HCT116 (cell line): ENCODE measurements at regions not wholly inside any gene's neighbourhood (a gene's known extent, or its start where the extent isn't known, plus 50 kb on each side); places are given as distances from the start of the nearest gene placed in this dataset.

Source experiments
- ATAC-seq: fragments of 200-7000 bp; cut with Tn5 transposase; 2 replicates; pipeline ENCODE4 v1.9.1; 2020; ENCODE audit warnings: mild to moderate bottlenecking, moderate library complexity
- BruUV-seq: library from RNA; stranded (reverse); fragments of 400-500 nt; replicated peaks from 2 replicates; lab custom pipeline; 2021; lab: Mats Ljungman, UMichigan
- CTCF ChIA-PET: fragments of 300-600 bp; sonication (Branson Sonifier 250); formaldehyde crosslinking; loops from one replicate; lab custom pipeline; 2021; ENCODE audit warnings: antibody characterized with exemption; lab: Charles Lee
- POLR2A ChIA-PET: fragments of 300-600, 350-600 bp; sonication (Branson Sonifier 250); formaldehyde crosslinking; loops from one replicate; lab custom pipeline; 2021; ENCODE audit warnings: antibody characterized with exemption; lab: Charles Lee
- RAD21 ChIA-PET, 2 experiments: fragments of 300-600 bp; sonication (Branson Sonifier 250); formaldehyde crosslinking; loops; one replicate each; lab custom pipeline; 2023; ENCODE audit warnings: low total read pairs in 2 of 2; ENCODE audit not compliant: uncharacterized antibody in 2 of 2, unreplicated experiment in 2 of 2, low non-redundant PET in 1 of 2; lab: Charles Lee
- DNase-seq: peaks from one replicate; pipeline ENCODE4 v3.0.0-alpha.2; 2010; ENCODE audit warnings: low read depth, low spot score
- H2AFZ ChIP-seq: fragments of 200-600 bp; shearing (Covaris generic), sonication (generic); 2 replicates; pipeline ENCODE4 v1.6.1; 2017; ENCODE audit warnings: low read depth, mixed run types, mixed read lengths, antibody characterized with exemption, low read length; ENCODE audit not compliant: poor library complexity, severe bottlenecking
- H3K27ac ChIP-seq: 2 replicates; pipeline ENCODE4 v1.5.1; 2012; ENCODE audit warnings: low read depth, low read length
- H3K27me3 ChIP-seq: fragments of 200-600 bp; sonication (generic); 2 replicates; pipeline ENCODE4 v1.6.1; 2016; ENCODE audit warnings: mixed run types, low read length, mixed read lengths; ENCODE audit not compliant: insufficient read depth
- H3K36me3 ChIP-seq, 2 experiments: fragments of 200-500 bp in 1 of 2; fragments of 200-600 bp in 1 of 2; sonication (Bioruptor generic) in 1 of 2; sonication (generic) in 1 of 2; 2 replicates each; pipeline versions ENCODE4 v1.5.1 to v1.6.1; 2014 to 2016; ENCODE audit warnings: low read length in 2 of 2, inconsistent platforms in 1 of 2, mixed read lengths in 1 of 2, mixed run types in 1 of 2; ENCODE audit not compliant: insufficient read depth in 2 of 2, control insufficient read depth in 1 of 2
- H3K4me1 ChIP-seq, 2 experiments: fragments of 200-600 bp in 1 of 2; sonication (generic) in 1 of 2; 2 replicates each; pipeline versions ENCODE4 v1.5.1 to v1.6.1; 2012 to 2017; ENCODE audit warnings: low read length in 2 of 2, inconsistent platforms in 1 of 2, mild to moderate bottlenecking in 1 of 2, mixed read lengths in 1 of 2, mixed run types in 1 of 2, moderate library complexity in 1 of 2; ENCODE audit not compliant: insufficient read depth in 2 of 2, control insufficient read depth in 1 of 2
- H3K4me2 ChIP-seq: fragments of 200-600 bp; sonication (generic); 2 replicates; pipeline ENCODE4 v1.6.1; 2017; ENCODE audit warnings: mixed run types, low read length, mixed read lengths
- H3K4me3 ChIP-seq, 2 experiments: fragments of 200-600 bp in 1 of 2; sonication (generic) in 1 of 2; replicated peaks in 1 of 2; 2 replicates each; pipeline ENCODE4 v1.5.1; 2011 to 2016; ENCODE audit warnings: low read length in 2 of 2, control low read depth in 1 of 2, low read depth in 1 of 2, mild to moderate bottlenecking in 1 of 2, mixed read lengths in 1 of 2, mixed run types in 1 of 2
- H3K79me2 ChIP-seq: fragments of 200-600 bp; sonication (generic); 2 replicates; pipeline ENCODE4 v1.6.1; 2017; ENCODE audit warnings: mild to moderate bottlenecking, mixed run types, low read length, moderate library complexity, mixed read lengths; ENCODE audit not compliant: insufficient read depth
- H3K9ac ChIP-seq: fragments of 200-600 bp; sonication (generic); 2 replicates; pipeline ENCODE4 v1.6.1; 2016; ENCODE audit warnings: low read length, mixed read lengths
- H3K9me2 ChIP-seq: fragments of 200-600 bp; sonication (generic), shearing (Covaris generic); 2 replicates; pipeline ENCODE4 v1.6.1; 2017; ENCODE audit warnings: mixed run types, mild to moderate bottlenecking, moderate library complexity; ENCODE audit not compliant: insufficient read depth
- H3K9me3 ChIP-seq, 2 experiments: fragments of 200-500 bp in 1 of 2; fragments of 200-600 bp in 1 of 2; sonication (Bioruptor generic) in 1 of 2; sonication (generic) in 1 of 2; 2 replicates each; pipeline ENCODE4 v1.6.1; 2014 to 2017; ENCODE audit warnings: low read length in 2 of 2, mixed read lengths in 2 of 2, inconsistent platforms in 1 of 2, low read depth in 1 of 2, mild to moderate bottlenecking in 1 of 2, mixed run types in 1 of 2, moderate library complexity in 1 of 2; ENCODE audit not compliant: control insufficient read depth in 1 of 2, insufficient read depth in 1 of 2
- H4K20me1 ChIP-seq: fragments of 200-600 bp; sonication (generic), shearing (Covaris generic); 2 replicates; pipeline ENCODE4 v1.6.1; 2017; ENCODE audit warnings: mixed run types, mild to moderate bottlenecking, moderate library complexity; ENCODE audit not compliant: insufficient read depth
- CBX3 ChIP-seq: IDR thresholded peaks from 2 replicates; pipeline ENCODE4 v1.6.1; 2012; ENCODE audit warnings: low read depth
- CEBPB ChIP-seq: IDR thresholded peaks from 2 replicates; pipeline ENCODE4 v1.6.1; 2012; ENCODE audit warnings: low read depth
- ELF1 ChIP-seq: IDR thresholded peaks from 2 replicates; pipeline ENCODE4 v1.6.1; 2012; ENCODE audit warnings: low read depth, borderline replicate concordance
- EZH2 ChIP-seq: fragments of 200-600 bp; sonication (generic); IDR thresholded peaks from 2 replicates; pipeline ENCODE4 v1.6.1; 2017; ENCODE audit warnings: antibody characterized with exemption, mixed run types
- EZH2phosphoT487 ChIP-seq: fragments of 200-600 bp; IDR thresholded peaks from 2 replicates; pipeline ENCODE4 v1.6.1; 2018; ENCODE audit warnings: antibody characterized with exemption, borderline replicate concordance
- FOSL1 ChIP-seq: IDR thresholded peaks from 2 replicates; pipeline ENCODE4 v1.6.1; 2012; ENCODE audit warnings: low read depth
- POLR2A ChIP-seq: IDR thresholded peaks from 2 replicates; pipeline ENCODE4 v1.7.0; 2011; ENCODE audit warnings: borderline replicate concordance; ENCODE audit not compliant: insufficient read depth, insufficient read length; ENCODE audit errors: extremely low read depth
- POLR2AphosphoS5 ChIP-seq: IDR thresholded peaks from 2 replicates; pipeline ENCODE4 v1.6.1; 2011; ENCODE audit warnings: mild to moderate bottlenecking, low read depth, low read length, moderate library complexity
- RAD21 ChIP-seq: IDR thresholded peaks from 2 replicates; pipeline ENCODE4 v1.6.1; 2012; ENCODE audit warnings: low read depth, mild to moderate bottlenecking
- SIN3A ChIP-seq: IDR thresholded peaks from 2 replicates; pipeline ENCODE4 v1.6.1; 2012; ENCODE audit warnings: low read depth
- SP1 ChIP-seq: IDR thresholded peaks from 2 replicates; pipeline ENCODE4 v1.6.1; 2012; ENCODE audit warnings: low read depth
- TCF7L2 ChIP-seq: IDR thresholded peaks from 2 replicates; pipeline ENCODE4 v1.7.0; 2011; ENCODE audit warnings: borderline replicate concordance, inconsistent platforms; ENCODE audit not compliant: insufficient read depth, insufficient read length; ENCODE audit errors: extremely low read depth
- YY1 ChIP-seq: IDR thresholded peaks from 2 replicates; pipeline ENCODE4 v1.6.1; 2011; ENCODE audit warnings: low read length, low read depth, moderate library complexity, mild to moderate bottlenecking; ENCODE audit not compliant: insufficient replicate concordance; ENCODE audit errors: extremely low read depth
- ZFX ChIP-seq: fragments of 450-650 bp; IDR thresholded peaks from 2 replicates; pipeline ENCODE4 v1.6.1; 2017
- ZNF274 ChIP-seq: fragments of 200-500 bp; sonication (Bioruptor generic); IDR thresholded peaks from 2 replicates; pipeline ENCODE4 v1.6.1; 2014; ENCODE audit warnings: mild to moderate bottlenecking, low read depth, low read length, inconsistent platforms
- intact Hi-C: fragments of 100-400 bp; cut with micrococcal nuclease; formaldehyde crosslinking; loops from 2 replicates; pipeline ENCODE4 v1.10.0; 2022
- TF ChIP-seq, protein P1 (sequence below): IDR thresholded peaks from 2 replicates; pipeline ENCODE4 v1.6.1; 2012; ENCODE audit warnings: low read depth
- TF ChIP-seq, protein P2 (sequence below): IDR thresholded peaks from 2 replicates; pipeline ENCODE4 v1.6.1; 2011; ENCODE audit warnings: mild to moderate bottlenecking, low read length, moderate library complexity; ENCODE audit not compliant: insufficient replicate concordance; ENCODE audit errors: extremely low read depth
- TF ChIP-seq, protein P3 (sequence below): IDR thresholded peaks from 2 replicates; pipeline ENCODE4 v1.6.1; 2012

DNA sequence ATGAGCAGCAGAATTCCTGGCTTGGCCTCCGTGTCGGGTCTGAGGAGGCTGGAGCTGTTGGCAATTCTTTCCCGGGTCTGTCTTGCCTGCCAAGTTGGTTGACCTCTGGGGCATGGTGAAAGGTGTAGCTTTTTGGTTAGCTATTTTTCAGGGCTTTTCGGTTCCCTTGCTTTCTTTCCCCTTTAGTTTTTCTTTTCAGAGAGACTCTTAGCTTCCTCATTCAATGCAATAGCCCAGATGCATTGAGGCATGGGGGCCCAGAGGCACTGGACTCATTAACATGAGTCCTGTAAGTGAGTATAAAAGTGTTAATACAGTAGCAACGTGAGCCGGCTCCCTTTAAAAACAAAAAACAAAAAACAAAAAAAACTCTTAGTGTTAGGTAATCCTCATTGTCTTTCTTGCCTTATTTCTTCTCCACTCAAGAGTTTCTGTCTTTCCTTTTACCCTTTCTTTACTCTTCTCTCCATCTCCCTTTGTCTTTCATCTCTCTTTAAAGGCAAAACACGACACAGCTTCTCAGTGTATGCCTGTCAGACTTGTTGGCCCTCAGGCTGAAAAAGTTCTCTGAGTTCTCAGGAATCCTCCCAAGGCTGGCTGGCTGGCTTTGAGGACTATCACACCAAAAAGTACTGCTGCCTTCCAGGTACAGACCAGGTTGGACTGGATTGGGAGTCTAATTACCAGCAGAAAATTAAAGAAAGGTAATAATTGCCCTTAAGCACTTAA, 289.9 kb upstream of the TUT7 start:
- intact Hi-C loops, result no loop called here
- BruUV-seq, result no TSS peak
- Histone ChIP-seq H3K4me3 (no peak overlapping the region), H3K9me3 (no peaks in the 10 kb centered on the region), H4K20me1 (no peaks in the 10 kb centered on the region), H3K79me2 (no peaks in the 10 kb centered on the region), H3K9ac (no peak overlapping the region), H3K27ac (no peak overlapping the region), H3K9me2 (no peaks in the 10 kb centered on the region), H3K27me3 (peaks cover 18% of the 10 kb centered on the region), H3K4me1 (no peaks in the 10 kb centered on the region), H3K4me2 (no peak overlapping the region), H3K36me3 (no peaks in the 10 kb centered on the region), H2AFZ (no peak overlapping the region)
- no peak for DNase-seq
- POLR2A ChIA-PET, result no interaction called here
- CTCF ChIA-PET, result no interaction called here
- TF ChIP-seq SIN3A (no peak), FOSL1 (no peak), EZH2 (no peak), POLR2A (no peak), ELF1 (no peak), CEBPB (no peak), SP1 (no peak), POLR2AphosphoS5 (no peak), RAD21 (no peak), TCF7L2 (no peak), EZH2phosphoT487 (no peak), ZNF274 (no peak), CBX3 (no peak), YY1 (no peak), ZFX (no peak)
- TF ChIP-seq, protein P1, sequence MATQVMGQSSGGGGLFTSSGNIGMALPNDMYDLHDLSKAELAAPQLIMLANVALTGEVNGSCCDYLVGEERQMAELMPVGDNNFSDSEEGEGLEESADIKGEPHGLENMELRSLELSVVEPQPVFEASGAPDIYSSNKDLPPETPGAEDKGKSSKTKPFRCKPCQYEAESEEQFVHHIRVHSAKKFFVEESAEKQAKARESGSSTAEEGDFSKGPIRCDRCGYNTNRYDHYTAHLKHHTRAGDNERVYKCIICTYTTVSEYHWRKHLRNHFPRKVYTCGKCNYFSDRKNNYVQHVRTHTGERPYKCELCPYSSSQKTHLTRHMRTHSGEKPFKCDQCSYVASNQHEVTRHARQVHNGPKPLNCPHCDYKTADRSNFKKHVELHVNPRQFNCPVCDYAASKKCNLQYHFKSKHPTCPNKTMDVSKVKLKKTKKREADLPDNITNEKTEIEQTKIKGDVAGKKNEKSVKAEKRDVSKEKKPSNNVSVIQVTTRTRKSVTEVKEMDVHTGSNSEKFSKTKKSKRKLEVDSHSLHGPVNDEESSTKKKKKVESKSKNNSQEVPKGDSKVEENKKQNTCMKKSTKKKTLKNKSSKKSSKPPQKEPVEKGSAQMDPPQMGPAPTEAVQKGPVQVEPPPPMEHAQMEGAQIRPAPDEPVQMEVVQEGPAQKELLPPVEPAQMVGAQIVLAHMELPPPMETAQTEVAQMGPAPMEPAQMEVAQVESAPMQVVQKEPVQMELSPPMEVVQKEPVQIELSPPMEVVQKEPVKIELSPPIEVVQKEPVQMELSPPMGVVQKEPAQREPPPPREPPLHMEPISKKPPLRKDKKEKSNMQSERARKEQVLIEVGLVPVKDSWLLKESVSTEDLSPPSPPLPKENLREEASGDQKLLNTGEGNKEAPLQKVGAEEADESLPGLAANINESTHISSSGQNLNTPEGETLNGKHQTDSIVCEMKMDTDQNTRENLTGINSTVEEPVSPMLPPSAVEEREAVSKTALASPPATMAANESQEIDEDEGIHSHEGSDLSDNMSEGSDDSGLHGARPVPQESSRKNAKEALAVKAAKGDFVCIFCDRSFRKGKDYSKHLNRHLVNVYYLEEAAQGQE, result no peak
- TF ChIP-seq, protein P2, sequence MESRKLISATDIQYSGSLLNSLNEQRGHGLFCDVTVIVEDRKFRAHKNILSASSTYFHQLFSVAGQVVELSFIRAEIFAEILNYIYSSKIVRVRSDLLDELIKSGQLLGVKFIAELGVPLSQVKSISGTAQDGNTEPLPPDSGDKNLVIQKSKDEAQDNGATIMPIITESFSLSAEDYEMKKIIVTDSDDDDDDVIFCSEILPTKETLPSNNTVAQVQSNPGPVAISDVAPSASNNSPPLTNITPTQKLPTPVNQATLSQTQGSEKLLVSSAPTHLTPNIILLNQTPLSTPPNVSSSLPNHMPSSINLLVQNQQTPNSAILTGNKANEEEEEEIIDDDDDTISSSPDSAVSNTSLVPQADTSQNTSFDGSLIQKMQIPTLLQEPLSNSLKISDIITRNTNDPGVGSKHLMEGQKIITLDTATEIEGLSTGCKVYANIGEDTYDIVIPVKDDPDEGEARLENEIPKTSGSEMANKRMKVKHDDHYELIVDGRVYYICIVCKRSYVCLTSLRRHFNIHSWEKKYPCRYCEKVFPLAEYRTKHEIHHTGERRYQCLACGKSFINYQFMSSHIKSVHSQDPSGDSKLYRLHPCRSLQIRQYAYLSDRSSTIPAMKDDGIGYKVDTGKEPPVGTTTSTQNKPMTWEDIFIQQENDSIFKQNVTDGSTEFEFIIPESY, result no peak
- TF ChIP-seq, protein P3, sequence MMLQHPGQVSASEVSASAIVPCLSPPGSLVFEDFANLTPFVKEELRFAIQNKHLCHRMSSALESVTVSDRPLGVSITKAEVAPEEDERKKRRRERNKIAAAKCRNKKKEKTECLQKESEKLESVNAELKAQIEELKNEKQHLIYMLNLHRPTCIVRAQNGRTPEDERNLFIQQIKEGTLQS, result no peak
- RAD21 ChIA-PET, result no interaction called here
- ATAC-seq, result no peak
